ENCODE measurements at regions not wholly inside any gene's neighbourhood (a gene's known extent, or its start where the extent isn't known, plus 50 kb on each side); places are given as distances from the start of the nearest gene placed in this dataset.
"Not testable (repeated sequence)": the region's sequence is repeated elsewhere in the genome, so short reads cannot be mapped to it uniquely, and the experiment has no call there.

DNA sequence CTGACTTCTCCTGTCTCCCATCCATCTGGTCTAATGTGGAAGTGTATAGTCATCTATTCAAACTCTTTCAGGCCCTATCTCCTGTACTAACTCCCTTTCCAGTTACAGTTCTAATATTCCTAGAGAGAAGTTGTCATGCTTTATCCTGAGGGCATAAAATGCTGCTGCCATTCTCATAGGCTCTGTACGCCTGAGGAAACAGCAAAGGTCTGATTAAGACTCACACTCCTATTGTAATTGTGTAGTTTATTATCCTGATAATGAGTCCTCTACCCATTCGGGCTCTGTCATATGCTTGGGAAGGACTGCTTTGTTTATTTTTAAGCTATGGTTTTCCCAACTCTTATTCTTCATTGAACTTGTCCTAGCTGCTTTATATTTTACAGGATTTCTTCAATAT lies 290.4 kb downstream of the TMEM38B start:
- DNase-seq, result no peak

DNA sequence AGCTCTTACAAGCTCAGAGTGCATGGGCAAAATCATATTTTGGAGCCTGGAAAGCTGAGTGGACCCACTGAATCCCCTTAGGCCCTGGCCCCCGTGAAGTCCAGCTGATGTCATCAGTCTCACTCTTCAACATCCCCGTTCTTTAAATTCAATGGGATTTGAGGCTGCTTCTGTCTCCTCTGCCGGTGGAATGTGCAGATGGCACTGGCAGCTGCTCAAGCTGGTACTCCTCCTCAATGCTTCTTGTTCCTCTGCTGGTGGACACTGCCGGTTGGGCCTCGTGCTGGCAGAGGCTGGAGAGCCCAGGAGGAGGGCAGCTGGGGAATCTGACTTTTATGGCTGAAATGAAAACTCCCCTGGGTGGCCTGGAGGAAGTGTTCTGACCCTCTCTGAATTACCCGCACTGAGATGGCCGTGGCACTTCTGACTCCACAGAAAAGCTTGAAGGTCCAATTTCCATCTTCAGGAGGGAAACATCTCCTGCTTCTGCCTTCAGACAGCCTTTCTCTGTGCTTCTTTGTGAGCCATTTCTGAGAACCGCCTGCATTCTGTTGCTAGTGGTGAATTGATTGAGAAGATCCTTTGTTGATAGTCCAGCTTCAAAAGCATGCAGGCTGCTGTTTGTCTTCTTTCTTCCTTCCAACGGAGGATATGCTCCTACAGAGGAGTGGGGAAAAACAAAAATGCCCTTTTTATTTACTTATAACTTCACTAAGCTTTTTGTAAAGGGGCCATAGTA lies 298.9 kb downstream of the TMEM38B start:
- no peak for DNase-seq

DNA sequence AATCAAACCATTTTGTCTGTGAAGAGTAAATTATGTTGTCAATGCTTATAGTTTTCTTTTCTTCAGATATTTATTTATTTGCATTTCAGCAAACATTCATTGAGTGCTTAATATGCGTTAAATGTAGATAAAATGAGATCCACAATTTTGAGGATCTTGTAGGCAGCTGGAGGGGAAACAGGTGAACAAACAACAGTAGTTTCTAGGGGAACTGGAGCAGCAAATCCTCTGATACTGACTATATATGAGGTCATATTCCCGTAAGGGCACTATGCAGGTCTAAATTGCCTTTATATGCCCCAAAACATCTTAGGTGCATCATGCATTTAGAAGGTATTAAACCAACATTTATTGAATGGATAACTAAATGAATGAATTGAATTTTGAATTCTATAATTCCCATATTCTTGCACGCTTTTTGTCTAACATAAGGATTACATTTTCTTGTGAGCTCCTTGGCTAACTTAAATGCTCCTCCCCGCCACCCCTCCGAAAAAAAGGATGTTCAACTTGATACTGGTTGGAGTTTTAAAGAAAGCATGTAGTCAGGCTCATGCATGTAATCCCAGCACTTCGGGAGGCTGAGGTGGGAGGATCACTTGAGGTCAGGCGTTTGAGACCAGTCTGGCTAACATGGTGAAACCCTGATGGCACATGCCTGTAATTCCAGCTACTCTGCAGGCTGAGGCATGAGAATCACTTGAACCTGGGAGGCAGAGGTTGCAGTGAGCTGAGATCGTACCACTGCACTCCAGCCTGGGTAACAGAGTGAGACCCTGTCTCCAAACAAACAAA lies 299.8 kb downstream of the TMEM38B start:
- no peak for DNase-seq

DNA sequence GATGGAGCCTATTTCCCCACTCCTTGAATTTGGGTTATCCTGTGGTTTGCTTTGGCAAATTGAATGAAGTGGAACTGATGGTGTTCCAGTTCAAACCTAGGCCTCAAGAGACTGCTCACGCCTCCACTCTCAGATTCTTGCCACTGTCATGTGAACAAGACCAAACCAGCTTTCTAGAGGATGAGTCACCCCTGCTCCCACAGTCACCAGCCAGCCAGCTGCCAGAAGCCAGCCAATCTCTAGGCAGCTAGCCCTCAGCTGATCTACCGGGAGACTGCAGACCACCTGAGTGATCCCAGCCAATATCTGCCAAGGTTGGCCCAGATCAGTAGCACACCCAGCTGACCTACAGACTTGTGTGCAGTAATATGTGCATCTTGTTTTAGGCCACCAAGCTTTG lies 300.6 kb downstream of the TMEM38B start:
- DNase-seq, result no peak

DNA sequence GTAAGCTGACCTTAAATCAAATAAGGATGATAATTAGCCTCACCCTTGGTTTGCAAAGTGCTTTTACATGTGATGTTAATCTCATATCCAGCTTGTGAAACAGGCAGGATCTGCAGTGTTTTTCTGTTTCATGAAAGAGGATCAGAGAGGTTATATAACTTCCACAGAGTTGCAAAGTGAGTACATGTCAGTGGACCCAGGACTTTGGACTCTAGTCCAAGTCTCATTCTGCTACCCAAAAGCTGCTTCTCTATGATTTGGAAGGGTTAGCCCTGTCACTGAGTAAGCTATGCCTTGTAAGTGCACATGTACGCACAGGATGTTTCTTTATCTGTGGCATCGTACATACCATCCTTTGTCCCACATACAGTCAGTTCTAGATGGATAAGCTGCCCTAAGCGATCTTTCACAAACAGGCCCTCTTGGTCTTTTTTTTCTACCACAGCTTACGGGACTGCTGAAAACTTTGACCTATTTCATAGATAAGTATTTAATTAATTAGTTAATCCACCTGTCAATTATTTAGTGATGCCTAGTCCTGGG lies 322.9 kb downstream of the TMEM38B start:
- no peak for DNase-seq

DNA sequence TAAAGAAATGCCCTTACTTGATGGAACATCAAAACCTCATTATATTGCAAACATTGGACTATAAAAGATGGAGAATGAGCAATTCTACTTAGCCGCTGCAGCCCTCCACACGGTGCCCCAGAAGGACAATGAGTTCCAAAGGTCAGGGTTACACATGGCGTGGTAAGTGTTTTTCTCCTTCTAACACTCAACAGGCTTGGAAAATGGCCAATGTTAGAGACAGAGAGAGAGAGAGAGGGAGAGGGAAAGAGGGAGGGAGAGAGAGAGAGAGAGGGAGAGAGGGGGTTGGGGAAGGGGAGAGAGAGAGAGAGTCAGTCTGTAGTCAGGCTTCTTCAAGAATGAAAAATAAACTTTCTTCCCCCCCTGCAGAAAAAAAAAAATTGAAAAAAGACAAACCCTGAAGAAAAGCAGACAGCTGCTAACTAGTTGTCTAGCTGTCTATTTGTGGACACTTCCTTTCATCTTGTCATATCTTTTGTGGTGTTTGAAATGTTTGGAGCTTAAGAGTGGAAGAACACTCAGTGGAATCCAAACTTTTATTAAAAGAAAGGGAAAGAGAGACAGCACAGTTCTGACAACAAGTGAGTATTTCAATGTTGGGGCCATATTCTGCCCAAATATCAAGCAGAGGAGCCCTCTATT lies 324.8 kb downstream of the TMEM38B start:
- DNase-seq, result no peak

DNA sequence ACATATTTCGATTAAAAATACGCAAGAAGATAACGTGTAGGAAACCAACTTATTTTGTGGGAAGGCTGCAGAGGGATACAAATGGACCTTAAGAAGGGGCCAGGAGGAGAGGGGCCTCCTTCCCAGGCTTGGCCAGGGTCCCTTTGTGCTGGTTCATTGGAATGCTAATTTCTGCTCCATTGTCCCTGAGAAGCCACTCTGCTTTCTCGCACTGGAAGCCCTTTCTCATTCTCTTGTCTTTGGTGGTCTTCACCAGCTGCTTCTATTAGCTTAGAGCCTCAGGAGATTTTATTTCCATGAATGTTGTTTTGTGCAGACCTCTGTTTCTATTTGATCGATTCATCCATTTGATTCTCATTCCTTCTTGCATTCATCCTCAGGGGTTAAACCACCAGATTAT lies 325.4 kb downstream of the TMEM38B start:
- no peak for DNase-seq

DNA sequence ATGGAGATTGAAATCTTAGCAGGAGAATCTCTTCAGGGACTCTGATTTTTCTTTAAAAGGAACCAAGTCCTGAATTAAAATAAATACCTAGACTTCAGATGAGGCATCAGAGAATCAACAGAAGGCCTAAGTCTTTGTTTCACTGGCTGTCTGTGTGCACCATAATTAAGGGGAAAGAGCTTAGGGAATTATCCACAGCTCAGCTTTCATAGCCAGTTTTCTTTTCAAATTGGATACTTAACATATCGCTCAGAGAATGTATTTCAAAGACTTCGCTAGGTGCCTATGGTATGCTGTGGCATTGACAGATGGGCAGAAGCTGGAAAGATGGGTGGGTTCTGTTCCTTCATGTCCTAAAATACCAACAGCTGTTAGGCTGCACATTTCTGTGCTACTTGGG lies 325.8 kb downstream of the TMEM38B start:
- no peak for DNase-seq

DNA sequence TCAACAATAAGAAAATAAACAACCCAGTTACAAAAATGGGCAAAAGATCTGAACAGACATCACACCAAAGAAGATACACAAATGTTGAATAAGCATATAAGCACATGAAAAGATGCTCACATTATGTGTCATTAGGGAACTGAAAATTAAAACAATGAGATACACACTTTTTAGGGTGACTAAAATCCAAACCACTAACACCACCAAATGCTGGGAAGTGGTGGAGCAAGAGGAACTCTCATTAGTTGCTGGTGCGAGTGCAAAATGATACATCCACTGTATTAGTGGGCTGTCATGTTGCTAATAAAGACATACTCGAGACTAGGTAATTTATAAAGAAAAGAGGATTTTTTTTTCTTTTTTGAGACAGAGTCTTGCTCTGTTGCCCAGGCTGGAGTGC lies 329.1 kb downstream of the TMEM38B start:
- DNase-seq, result no peak

DNA sequence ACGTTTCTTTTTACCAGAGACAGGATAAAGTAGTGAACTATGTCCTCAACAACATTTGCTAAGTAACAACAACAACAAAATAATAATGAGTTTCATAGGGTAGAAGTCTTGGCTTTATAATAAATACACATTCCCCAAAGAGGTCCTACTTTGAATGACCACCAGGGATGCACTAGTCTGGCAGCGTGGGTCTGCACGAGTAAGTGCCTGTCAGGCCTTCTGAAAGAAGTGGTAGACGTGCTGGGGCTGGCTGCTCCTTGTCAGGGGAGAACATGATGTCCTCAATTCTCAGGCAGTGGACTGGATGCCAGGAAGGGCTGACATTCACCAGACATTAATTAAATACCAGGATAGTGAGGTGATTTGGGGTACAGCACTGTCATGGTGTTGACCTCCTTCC lies 331.1 kb downstream of the TMEM38B start:
- DNase-seq, result no peak

DNA sequence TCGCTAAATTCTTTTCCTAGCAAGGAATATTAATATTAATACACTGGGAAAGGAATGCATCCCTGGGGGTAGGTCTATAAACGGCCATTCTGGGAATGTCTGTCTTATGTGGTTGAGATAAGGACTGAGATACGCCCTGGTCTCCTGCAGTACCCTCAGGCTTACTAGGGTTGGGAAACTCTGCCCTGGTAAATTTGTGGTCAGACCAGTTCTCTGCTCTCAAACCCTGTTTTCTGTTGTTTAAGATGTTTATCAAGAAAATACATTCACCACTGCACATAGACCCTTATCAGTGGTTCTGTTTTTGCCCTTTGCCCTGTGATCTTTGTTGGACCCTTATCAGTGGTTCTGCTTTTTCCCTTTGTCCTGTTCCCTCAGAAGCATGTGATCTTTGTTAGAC lies 335.8 kb downstream of the TMEM38B start:
- not testable (repeated sequence) for DNase-seq

DNA sequence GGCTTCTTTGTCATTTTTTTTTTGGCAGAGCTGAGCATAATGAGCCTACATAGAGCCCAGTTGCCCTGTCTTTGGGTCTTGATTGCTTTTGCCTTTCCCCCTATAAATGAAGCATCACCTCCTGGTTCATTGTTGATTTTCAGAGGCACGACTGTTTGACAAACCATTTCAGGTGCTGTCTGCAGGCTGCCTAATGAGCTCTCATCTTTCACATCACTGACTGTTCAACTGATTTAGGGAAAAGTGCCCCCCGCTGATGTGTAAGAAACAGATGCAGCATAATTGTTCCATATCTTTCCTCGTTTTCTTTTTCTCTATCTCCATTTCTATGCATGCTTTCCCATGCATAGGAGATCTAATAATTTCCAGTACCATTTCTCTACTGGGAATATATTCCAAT lies 338.6 kb downstream of the TMEM38B start:
- DNase-seq, result no peak

DNA sequence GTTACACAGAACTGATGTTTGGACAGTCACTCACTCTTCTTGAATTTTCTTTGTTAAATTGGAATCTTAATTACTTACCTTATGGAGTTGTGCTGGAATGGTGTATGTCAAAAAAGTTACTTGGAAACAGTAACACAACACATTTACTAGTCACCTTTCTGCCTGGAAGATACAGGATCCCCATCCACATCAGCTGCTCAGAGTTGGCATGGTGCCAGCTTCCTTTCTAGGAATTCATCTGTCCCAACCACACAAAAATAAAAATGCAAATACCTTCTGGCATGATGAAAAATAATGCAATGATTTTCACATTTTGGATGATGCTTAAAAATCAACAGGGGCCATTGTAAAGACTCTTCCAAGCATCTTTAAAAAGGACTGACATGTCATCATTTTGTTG lies 341.5 kb downstream of the TMEM38B start:
- DNase-seq, result no peak

DNA sequence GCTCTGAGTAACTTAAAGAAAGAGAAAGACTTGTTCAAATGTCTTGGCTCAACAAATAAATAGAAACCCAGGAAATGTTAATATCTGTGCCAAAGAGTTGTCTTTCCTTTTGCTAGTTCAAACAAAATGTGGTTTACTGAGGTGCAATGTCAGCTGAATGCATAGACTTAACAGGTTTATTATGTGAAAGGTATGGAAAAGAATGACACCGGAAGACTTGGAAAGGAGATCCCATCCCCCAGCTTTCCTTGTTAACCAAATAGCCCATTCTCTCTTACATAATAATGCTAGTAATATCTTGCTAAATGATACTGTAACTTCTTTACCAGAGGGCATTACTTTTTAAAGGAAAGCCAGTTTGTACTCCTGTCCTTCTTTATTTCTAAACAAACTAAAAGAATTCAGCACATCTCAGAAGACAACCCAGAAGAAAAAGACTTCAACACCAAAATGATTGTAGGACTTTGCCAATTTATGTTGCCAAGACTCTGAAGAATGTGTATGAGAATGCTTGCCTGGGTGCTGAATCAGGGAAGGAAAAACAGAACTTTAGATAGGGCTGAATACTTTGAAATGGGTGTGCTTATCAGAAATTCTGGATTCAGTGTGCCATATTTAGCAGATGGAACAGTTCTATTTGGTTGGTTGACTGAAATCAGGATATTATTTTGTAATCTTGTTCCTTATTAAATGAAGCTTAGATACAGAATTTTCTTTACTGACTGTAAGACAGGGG lies 344.1 kb downstream of the TMEM38B start:
- no peak for DNase-seq

DNA sequence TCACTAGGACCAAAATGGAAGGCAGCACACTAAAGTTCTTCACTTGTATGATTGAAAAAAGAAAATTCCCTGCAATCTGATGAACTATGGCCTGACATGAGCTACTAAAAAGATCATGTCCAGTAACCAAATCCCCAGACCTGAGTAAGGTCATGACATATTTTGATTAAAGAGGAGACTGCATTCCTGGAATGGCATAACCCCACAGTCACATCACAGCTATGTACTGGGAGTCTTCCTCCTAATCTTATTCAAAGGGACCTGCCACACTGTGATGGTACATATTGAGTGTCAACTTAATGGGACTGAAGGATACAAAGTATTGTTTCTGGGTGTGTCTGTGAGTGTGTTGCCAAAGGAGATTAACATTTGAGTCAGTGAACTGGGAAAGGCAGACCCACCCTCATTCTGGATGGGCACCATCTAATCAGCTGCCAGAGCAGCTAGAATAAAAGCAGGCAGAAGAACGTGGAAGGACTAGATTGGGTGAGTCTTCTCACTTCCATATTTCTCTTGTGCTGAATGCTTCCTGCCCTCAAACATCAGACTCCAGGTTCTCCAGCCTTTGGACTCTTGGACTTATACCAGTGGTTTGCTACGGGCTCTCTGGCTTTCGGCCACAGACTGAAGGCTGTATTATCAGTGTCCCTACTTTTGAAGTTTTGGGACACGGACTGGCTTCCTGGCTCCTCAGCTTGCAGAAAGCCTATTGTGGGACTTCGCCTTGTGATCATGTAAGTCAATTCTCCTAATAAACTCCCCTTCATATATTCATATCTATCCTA lies 345.0 kb downstream of the TMEM38B start:
- DNase-seq, result no peak

DNA sequence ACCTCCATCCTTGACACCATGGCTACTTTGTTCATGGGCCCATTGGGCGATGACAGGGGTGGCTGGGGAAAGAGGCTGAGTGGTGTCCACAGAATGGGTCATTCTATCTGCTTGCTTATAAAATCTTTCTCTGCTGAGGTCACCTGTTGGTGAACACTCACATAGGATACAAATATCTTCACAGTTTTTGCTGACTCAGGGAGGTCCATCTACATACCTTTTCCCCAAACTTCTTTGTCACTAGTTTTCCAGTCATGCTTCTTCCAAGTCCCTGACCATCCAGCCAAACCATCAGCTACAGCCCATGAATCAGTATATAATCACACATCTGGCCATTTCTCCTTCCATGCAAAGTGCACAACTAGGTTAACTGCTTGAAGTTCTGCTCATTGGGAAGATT lies 347.6 kb downstream of the TMEM38B start:
- DNase-seq, result not testable (repeated sequence)

DNA sequence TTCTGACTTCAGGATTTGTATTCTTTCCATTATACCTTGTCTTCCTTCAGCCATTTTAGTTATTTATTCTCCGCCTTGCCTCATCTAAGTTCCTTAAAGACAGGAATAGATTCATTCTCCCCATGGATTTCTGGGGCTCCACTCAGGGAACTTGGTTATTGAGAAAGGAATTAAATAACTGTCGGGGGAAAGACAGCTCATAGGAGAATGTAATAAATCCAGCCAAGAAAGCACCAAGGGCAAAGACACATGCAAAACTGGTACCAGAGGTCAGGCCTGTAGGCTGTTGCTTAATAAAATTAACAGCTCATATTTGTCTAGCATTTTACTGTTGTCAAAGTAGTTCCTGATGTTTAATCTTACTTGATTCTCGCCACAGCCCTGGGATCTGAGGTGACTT lies 357.2 kb downstream of the TMEM38B start:
- DNase-seq, result no peak

DNA sequence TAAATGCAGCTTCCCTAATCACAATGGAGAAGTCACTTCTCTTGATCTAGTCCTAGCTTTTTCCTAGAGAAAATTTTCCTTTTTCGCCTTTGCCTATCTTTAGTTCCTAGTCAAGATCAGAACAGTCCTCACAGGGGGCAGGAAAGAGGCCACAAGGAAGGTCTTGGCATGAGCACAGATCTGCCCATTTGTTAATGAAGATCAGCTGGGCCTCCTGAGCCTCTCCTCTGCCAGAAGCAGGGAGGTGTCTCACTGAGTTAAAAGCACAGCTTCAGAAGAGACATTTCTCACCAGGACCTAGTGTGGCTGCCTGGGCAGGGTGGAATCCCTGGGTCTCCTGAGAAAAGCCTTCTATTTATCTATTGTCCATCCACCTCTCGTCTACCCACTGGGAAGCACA lies 357.8 kb downstream of the TMEM38B start:
- DNase-seq, result no peak

DNA sequence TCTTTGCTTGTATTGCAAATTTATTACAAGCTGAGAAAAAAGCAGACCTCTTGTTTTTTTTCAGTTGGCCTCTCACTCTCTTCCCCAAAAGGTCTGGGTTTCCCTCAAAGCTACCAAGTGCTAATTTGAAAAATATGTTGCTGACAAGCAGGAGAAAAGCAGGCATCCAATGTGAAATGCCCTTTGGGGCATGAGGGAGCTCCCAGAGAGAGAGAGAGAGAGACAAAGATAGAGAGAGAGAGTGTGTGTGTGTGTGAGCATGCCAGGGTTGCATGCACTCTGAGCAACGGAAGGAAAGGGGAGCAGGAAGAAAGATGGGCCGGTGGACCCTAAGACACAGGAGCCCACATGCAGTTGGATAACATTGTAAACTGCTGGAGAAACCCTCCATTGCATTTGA lies 358.4 kb downstream of the TMEM38B start:
- DNase-seq, result no peak

DNA sequence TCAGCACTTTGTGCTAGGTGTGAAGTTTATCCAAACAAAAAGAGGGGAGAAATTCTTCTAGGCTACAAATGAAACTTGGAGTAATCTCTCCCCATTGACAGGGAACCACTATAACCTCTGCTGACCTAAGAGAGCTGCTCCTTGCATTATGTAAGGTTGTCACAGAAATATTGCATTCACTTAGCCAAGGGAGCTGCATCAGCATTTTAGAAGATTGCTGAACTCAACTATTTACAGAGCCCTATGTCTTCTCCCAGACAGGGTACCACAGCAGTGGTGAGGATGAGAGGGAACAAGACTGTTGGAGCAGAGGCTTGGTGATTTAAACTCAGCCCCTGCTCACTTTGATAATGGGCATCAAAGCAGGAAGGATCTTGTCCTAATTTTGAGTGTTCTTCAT lies 362.0 kb downstream of the TMEM38B start:
- DNase-seq, result no peak

DNA sequence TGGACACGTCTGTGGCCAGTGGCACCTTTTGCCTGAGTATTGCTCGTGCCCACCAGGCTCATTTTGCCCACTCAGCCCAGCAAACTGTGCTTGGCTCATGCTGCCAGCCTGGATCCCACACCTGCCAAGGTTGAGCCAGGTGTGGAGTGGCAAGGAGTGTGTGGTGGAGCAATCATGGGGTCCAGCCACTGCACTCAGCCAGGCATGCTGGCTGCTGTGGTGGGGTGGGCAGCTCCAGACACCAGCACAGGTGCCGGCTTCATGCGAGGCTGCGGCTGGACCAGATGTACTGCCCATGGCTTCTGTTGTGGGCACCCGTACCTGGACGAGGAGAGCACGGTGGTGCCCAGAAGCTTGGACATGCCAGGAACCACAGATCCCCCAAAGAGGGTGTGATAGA lies 364.1 kb downstream of the TMEM38B start:
- DNase-seq, result no peak

DNA sequence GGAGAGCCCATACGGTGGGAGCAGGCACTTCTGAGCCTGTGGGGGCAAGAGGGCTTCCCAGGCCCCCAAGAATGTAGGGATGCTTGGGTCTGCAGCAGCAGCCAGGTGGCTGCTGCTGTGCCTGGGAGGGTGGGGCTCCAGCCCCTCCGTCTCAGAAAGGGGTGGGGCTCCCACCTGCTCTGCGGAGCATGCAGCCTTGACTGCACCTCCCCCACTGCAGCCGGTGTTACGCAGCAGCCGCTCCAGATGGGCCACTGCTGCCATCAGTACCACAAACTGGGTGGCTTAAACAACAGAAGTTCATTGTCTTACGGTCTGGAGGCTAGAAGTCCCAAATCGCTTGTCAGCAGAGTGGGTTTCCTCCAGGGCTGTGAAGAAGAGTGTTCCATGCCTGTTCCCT lies 365.5 kb downstream of the TMEM38B start:
- DNase-seq, result no peak
